Epithelial cell of proximal tubule (primary cell): ENCODE measurements at regions not wholly inside any gene's neighbourhood (a gene's known extent, or its start where the extent isn't known, plus 50 kb on each side); places are given as distances from the start of the nearest gene placed in this dataset.

ENCODE experiments used
- DNase-seq: peaks from one replicate; pipeline ENCODE4 v3.0.0-alpha.2; 2011; ENCODE audit warnings: low read depth
- H3K4me3 ChIP-seq: 2 replicates; pipeline ENCODE4 v1.5.1; 2011; ENCODE audit warnings: low read depth, mild to moderate bottlenecking, low read length
- CTCF ChIP-seq: conservative IDR thresholded peaks from 2 replicates; pipeline ENCODE4 v1.5.1; 2012; ENCODE audit warnings: low read depth, mild to moderate bottlenecking, low read length

- no peak overlapping the region for H3K4me3 ChIP-seq
- DNase-seq: no peak
- no peak for TF ChIP-seq CTCF
Observed at GRCh38 chr12:63034601-63035000, 99.7 kb upstream of the PPM1H start.

GRCh38 chr12:63029676-63030075, 94.7 kb upstream of the PPM1H start:
- TF ChIP-seq CTCF: no peak

GRCh38 chr12:63028951-63029350, 94.0 kb upstream of the PPM1H start:
- no peak overlapping the region for H3K4me3 ChIP-seq
- no peak for DNase-seq
- no peak for TF ChIP-seq CTCF

More at GRCh38 chr12:63029676-63030075, 94.7 kb upstream of the PPM1H start:
- H3K4me3 ChIP-seq: no peak overlapping the region
- no peak for DNase-seq

GRCh38 chr12:63025116-63025515, 90.2 kb upstream of the PPM1H start:
- DNase-seq: no peak
- H3K4me3 ChIP-seq: no peak overlapping the region
- no peak for TF ChIP-seq CTCF

GRCh38 chr12:63023926-63024325, 89.0 kb upstream of the PPM1H start:
- H3K4me3 ChIP-seq: no peak overlapping the region
- no peak for DNase-seq
- TF ChIP-seq CTCF: no peak

- TF ChIP-seq CTCF: no peak
- DNase-seq: no peak
- H3K4me3 ChIP-seq: no peak overlapping the region
Observed at GRCh38 chr12:63021116-63021515, 86.2 kb upstream of the PPM1H start.

GRCh38 chr12:63020269-63020668, 85.3 kb upstream of the PPM1H start:
- no peak for DNase-seq
- no peak for TF ChIP-seq CTCF
- H3K4me3 ChIP-seq: no peak overlapping the region
